Breast epithelium (tissue), 3 donors: ENCODE measurements at regions not wholly inside any gene's neighbourhood (a gene's known extent, or its start where the extent isn't known, plus 50 kb on each side); places are given as distances from the start of the nearest gene placed in this dataset.

Source experiments
- CTCF ChIP-seq, 3 donors: fragments of 450-650 bp; IDR thresholded peaks; one replicate each; pipeline ENCODE4 v1.5.1; 2016 to 2017; ENCODE audit warnings: antibody characterized with exemption in 3 of 3, mild to moderate bottlenecking in 3 of 3, moderate library complexity in 3 of 3
- POLR2A ChIP-seq: fragments of 450-650 bp; IDR thresholded peaks from one replicate; pipeline ENCODE4 v1.6.1; 2016; ENCODE audit warnings: antibody characterized with exemption, mild to moderate bottlenecking, moderate library complexity
- POLR2AphosphoS5 ChIP-seq, 3 donors: sonication (generic); formaldehyde crosslinking; IDR thresholded peaks; one replicate each; pipeline ENCODE4 v1.6.1; 2017; ENCODE audit warnings: antibody characterized with exemption in 3 of 3

- no peak for TF ChIP-seq CTCF (IDR thresholded peaks at IDR 0.05)
- no peak for TF ChIP-seq POLR2A
- TF ChIP-seq POLR2AphosphoS5 (IDR thresholded peaks at IDR 0.05), result no peak
Measured at GRCh38 chr6:141437685-141438084, 695.0 kb upstream of the GJE1 start.
